CD4-positive, alpha-beta T cell treated with Interleukin-6 at 100 ng/mL for 8 hours (primary cell): ENCODE measurements at regions not wholly inside any gene's neighbourhood (a gene's known extent, or its start where the extent isn't known, plus 50 kb on each side); places are given as distances from the start of the nearest gene placed in this dataset.

ENCODE experiments used
- DNase-seq: peaks from one replicate; pipeline ENCODE4 v3.0.0-alpha.2; 2020; ENCODE audit warnings: mixed read lengths, low spot score

DNA sequence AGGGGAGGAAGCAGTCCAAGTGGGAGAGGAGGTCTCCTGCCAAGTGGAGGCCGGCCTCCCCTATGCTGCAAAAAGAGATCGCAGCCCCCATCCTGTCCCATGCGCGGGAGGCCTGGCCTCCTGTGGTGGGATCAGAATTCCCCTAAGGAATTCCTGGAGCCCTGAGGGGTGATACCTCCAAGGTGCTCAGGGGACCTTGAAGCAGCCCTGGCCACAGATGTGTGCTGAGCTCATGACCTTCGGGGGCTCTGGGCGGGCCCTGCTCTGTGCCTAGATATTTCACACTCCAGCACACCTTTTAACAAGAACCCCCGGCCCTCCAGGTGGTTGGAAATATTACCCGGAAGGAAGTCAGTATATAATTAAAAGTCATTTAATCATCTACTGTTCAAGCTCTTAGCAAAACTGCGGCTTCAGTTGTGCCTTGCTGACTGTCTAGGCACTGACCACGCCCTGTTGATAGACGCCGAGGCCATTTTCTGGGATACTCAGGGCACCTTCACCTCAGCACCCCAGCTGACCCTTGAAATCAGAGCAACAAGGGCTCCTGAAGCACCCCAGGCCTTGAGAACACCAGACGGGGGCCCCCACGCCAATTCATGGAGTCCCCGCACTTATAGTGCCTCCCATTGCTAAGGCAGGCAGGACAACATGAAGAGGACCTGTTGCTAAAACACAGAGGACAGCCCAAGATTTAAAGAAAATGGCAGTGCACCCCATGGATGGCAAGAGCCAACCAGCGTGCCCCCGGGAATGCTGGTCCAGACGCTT lies 119.1 kb downstream of the NDUFA10 start:
- no peak for DNase-seq

DNA sequence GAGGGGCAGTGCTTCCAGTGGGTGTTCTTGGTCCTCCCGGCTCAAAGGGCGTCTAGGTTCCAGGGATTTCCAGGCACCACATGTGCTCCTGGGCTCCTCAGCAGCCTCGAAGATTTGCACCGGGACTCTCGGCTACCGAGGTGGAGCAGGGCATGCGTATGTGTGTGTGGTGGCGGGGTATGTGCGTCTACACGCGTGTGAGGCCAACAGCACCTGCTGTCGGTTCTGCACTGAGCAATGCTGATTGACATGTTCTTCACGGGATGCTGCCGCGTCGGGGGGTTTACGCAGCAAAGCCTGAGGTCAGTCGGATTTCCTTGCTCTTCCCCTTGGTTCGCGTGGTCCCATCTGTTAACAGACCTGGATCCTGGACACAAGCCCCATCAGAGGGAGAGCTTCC lies 119.8 kb downstream of the NDUFA10 start:
- DNase-seq = no peak

DNA sequence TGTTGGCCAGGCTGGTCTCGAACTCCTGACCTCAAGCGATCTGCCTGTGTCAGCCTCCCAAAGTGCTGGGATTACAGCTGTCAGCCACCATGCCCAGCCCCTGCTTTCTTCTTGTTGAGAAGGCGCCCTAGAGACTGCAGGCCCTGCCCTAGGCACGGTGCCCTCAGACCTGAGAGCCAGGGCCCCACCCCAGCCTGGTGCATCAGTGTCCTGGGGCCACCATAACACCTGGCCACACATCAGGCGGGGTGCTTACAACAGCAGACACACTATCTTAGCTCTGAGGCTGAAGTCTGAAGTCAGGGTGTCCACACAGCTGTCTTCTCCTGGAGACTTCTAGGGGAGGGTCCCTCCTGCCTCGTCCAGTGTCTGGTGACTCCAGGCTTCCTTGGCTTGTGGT lies 120.6 kb downstream of the NDUFA10 start:
- no peak for DNase-seq

DNA sequence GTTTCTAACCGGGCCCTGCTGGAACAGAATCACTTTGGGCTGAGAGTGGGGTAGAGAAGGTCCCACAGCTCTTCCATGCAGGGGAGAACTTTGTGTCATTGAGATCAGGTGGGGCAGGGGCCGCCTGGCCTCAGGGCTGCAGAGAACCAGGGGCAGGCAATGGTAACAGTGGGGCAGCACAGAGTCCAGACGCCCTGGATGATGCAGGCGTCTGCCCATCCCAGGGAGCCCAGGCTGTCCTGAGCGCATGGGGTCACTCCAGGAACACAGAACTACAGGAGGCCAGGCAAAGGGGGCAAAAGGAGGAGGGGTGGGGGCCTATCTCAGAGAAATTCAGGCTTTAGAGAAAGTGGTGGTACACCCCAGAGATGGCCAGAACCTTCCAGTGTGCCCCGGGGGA lies 121.3 kb downstream of the NDUFA10 start:
- no peak for DNase-seq

DNA sequence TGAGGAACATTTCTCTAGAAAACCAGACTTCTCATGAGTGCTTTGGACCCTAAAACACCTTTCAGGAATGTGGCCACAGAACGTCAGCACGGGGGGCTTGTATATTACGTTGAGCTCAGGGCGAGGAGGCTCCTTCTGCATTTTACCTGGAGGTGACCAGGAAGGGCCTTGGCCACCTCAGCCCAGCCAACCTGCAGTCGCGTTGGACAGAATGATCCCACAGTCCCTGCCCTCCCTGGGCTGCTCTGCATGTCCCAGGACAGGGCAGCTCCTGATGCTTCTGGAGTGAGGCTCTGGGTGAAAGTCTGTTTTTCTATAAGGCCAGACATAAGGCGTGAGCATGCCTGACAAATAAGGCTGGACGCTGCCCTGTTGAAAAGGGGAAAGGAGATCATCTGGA lies 121.9 kb downstream of the NDUFA10 start:
- DNase-seq = no peak

DNA sequence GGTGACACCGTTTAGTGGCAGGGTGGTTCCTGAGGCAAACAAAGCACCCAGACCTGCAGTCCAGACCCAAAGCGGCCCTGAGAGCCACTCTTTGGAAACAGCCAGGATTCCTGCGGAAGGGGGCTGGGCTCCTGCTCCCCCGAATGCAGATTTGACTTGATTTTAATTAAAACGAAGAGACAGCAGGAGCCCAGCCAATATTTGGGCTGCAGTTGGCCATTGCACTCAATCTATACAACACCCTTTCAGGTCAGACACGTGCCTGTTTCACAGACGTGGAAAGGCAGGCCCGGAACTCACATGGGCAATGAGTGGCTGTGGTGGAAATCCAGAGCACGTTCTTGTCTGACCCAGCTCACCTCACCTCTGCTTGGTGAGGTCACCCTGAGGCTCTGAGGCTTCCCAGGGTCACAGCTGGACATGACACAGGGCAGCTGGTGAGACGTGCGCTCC lies 122.4 kb downstream of the NDUFA10 start:
- no peak for DNase-seq

DNA sequence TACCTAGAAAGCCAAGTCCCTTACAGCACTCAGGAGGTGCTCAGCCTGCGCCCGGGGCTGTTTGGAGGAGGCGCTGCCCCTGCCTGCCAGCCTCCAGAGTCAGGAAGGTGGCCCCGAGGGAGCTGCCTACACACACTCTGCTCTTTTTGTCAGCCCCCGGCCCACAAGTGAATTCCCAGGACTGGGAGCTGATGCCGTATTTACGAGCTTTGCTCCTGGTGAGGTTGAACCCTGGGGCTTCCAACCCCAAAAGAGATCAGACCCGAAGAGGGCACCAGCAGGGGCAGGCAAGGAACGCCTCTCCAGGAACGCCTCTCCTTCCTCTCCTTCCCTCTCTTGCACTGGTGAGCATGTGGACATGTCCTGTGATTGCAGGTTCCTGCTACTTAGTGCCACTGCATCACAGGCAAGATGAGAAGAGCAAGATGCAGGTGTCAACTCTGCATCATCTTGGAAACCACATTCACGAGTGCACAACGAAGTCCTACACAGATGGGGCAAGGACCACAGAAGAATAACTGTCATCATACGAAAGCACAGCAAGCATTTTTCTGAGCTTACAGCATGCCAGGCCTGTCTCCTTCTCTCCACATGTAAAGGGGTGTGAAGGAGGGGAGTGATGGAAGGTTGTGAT lies 126.7 kb downstream of the NDUFA10 start:
- DNase-seq = no peak

DNA sequence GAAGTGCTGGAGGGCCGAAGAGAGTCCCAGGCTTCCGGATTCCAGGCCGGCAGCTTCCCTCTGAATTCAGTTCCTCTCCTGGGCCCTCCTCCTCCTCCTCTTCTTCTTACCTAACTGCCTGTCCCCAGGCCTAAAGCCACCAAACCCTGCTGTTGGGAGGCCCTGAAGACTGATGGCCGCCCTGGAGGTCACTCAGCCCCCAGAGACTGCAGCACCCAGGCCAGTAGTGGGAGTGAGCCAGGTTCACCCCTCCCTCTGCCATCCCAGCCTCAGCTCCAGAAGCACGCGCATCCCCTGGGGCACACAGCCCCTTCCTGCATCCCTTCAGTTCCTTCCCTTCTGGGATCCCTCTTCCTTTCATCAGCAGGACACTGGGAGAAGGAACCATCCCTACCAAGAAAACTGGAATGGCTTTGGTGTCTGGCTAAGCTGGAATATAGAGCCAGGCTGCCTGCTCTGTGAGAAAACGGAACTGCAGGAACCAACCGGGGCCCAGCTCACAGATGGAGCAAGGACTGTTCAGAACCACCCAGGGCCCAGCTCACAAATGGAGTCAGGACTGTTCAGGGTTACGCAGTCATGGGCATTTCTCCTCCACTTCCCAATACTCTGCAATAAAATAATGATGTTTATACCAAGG lies 127.4 kb downstream of the NDUFA10 start:
- DNase-seq = no peak

DNA sequence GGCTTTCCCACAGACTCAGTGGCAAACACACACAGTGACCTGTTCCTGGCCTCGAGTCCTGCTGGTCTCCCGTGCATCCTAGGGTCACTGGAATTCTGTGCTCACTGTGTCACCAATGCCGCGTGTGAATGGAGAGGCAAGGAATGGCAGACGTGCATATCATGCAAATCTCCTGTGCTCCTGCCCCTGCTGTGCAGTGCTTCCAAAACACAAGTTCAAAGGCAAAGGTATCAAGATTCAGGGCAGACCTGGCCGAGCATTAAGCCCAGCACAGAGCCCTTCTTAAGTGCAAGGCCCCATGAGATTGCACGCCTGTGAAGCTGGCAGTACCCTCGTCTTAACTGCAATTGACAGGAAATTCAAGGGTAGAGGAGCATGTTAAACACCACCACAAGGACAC lies 129.1 kb downstream of the NDUFA10 start:
- no peak for DNase-seq

DNA sequence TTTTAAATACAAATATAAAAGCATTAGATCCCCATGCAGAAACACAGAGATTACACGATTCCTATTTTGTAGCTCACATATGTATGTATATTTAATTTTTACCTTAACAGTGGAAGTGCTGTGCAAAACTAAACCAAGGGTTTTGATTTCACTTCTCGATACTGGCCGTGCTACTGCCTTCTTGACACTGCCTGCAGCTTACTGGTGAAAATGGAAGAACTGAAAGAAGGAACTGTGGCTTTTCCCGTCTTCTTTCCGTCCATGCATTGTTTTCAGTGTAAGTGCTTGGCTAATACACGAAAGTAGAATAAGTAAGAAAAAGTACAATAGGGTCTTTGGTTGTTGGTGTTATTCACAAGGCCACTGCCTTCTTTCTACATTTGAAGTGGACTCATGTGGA lies 129.5 kb downstream of the NDUFA10 start:
- DNase-seq = no peak

DNA sequence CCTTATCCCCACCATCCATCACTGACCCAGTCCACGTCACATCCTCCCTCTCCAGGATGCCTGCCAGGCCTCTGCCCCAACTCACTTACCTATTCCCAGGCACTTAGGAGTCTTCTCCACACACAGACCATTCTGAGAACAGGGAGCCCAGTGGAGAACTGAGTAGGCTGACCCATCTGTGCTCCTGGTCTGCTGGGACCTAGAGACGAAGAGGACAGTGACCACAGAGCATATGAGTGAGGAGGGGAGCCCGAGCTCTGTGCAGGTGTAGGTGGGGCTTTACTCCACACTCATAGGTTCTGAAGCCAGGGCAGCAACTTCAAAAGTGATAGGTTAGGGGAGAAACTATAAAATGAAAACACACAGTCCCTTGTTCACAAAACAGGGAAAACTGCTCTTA lies 130.0 kb downstream of the NDUFA10 start:
- DNase-seq = no peak

DNA sequence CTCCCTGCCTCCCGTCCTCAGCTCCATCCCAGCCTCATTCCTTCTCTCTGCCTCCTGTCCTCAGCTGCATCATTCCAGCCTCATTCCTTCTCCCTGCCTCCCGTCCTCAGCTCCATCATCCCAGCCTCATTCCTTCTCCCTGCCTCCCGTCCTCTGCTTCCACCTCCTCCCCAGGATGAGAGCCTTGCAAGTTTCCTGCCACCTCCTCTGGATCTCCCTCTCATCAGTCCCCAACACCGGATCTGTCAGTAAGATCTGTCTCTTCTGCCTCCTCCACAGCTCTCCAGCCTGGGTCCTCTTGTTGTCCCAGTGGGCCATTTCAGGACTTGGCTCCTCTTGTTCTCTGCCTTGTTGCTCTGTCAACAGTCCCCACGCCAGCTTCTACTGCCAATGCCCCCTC lies 130.9 kb downstream of the NDUFA10 start:
- DNase-seq = no peak

DNA sequence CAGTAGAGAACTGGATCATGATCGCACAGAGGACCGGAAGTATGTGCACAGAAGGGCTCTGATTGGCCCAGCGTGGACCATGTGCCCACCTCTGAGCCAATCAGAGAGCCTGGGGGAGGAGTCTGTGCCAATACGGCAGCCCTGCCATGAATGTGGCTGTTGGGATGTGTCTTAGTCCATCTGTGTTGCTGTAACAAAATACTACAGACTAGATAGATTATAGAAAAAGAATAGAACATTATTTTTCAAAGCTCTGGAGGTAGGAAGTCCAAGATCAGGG lies 132.0 kb downstream of the NDUFA10 start:
- no peak for DNase-seq

DNA sequence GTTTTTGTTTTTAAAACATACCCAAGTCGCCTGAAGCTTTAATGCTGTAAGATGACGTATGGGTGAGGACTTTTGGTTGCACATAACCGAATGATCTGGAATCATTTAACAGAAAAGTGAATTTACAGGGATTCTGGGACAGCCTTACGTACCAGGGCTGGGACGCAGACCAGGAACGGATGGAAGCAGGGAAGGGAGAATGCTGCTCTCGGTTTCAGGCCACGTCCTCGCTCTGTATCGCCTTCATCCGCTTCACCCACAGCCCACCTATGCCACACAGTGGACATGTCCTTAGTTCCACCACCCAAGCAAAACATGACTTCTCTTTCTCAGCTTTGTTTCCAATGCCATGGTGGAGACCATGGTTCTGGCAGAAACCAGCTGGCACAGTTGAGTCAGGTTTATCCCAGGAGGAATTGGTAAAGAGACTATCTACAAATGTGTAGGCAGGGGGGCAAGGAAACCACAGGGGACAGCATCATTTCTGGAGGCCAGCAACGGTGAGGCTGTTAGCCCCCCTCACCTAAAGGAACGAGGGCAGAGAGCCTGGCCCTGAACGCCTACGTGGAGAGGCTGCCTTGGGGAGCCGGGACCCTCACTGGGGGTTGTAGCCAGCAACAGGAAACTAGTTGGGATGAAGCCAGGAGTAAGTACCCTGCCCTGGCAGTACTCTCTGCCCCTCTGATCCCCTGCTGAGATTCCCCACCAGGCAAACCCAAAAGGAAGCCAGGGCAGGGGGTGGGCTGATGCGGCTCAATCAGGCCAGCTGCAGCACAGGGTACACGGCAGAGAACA lies 132.5 kb downstream of the NDUFA10 start:
- DNase-seq = no peak

DNA sequence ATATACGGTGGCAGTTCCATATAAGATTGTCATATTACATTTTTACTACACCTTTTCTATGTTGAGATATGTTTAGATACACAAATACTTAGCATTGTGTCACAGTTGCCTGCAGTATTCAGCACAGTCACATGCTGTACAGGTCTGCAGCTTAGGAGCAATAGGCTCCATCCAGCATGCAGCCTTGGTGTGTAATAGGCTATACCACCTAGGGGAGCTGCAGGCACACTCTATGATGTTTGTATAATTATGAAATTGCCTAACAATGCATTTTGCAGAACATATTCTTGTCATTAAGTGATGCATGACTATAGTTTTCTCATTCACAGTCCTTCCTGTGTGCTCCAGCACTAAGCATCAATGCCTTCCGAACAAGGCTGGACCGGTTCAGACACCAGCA lies 133.4 kb downstream of the NDUFA10 start:
- no peak for DNase-seq

DNA sequence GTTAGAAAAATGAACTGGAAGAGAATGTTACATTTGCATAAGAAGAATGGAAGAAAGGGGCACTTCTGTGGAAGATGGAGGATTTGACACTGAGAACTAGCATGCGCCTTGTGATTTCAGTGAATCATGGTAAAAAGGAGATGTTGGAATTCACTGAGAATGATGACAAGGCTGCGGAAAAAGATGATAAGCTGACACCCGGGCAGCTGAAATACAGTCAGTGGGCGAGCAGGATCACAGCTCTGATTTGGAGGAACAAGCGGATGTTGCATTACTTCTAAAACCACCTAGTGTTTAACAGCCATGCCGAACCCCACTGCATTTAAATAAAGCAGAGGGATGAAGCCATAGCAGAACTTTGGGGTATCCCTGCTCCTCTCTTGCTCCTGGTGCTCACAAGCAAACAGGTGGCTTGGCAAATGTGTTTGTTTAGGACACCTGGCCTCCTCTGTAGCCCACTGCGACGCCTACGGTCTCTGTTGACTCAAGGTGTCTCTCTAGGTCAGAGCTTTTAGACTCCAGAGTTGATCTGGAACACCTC lies 134.9 kb downstream of the NDUFA10 start:
- DNase-seq = no peak

DNA sequence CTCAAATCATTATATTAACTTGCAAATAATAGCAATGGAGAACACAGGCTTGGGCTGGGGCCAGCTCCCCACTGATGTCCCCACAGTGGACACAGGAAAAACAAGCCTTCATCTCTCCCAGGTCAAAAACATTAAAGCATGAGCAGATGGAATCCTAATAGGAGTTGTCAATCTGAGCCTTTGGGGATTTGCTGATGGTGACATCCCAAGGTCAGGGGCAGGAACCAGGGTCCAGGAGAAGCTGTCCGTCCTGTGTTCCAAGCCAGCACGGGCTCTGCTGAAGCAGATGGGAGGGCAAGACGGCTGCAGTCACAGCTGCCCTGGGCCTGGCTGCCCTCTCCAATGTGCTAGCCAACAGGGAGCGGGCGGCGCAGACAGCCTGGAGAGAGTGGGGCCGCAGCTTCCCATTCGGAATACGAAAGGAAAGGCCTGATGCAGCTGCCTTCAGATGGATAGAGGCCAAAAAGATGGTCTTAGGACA lies 135.5 kb downstream of the NDUFA10 start:
- no peak for DNase-seq

DNA sequence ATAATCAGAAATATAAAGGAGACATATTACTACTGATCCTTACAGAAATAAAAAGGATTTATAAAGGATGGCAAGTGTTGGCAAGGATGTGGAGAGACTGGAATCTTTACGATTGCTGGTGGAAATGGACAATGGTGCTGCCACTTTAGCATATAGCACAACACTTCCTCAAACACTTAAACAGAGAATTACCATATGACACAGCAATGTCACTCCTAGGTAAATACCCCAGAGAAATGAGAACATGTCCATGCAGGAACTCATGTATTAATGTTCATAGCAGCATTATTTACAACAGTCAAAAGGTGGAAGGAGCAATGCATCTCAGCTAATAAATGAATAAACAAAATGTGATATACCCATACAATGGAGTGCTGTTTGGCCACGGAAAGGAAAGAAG lies 137.5 kb downstream of the NDUFA10 start:
- DNase-seq = no peak

DNA sequence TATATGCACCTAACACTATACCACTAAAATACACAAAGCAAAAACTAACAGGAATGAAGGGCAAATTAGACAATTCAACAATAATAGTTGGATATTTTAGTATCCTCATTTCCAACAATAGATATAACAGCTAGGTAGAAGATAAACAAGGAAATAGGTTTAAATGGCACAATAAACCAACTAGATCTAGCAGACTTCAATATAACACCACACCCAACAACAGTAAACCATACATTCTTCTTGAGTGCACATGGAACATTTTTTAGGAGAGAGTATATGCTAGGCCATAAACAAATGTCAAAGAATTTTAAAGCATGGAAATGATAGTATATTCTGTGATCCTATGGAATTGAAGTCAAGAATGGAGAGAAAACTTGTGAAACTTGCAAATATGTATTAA lies 138.4 kb downstream of the NDUFA10 start:
- no peak for DNase-seq

DNA sequence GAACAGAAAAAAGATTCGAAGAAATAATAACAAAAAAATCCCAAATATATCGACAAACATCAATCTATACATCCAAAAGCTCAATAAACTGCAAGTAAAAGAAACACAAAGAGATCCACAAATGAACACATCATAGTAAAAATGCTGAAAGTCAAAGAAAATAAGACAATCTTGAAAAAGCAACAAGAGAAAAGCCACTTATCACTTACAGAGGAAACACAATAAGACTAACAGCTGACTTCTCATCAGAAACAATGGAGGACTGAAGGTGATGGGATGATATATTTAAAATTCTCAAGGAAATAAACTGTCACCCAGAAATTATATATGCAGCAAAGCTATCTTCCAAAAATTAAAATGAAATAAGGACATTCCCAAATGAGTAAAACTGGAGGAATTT lies 140.3 kb downstream of the NDUFA10 start:
- no peak for DNase-seq

DNA sequence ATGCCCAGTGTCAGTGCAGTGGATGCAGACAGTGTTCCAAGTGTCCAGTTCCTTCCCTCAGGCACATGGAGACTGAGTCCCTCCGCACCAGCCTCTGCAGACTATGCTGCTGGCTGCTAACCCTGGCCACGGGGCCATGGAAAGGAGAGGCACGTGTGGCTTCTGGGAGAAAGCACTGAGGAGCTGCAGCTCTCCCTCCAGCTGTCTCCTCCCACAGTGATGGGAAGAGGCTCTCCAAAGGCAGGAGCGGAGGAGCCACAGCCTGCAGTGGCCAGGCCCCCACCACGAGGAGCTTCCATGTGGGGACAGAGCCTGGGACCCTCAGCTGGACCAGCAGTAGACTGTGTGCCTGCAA lies 141.1 kb downstream of the NDUFA10 start:
- no peak for DNase-seq

DNA sequence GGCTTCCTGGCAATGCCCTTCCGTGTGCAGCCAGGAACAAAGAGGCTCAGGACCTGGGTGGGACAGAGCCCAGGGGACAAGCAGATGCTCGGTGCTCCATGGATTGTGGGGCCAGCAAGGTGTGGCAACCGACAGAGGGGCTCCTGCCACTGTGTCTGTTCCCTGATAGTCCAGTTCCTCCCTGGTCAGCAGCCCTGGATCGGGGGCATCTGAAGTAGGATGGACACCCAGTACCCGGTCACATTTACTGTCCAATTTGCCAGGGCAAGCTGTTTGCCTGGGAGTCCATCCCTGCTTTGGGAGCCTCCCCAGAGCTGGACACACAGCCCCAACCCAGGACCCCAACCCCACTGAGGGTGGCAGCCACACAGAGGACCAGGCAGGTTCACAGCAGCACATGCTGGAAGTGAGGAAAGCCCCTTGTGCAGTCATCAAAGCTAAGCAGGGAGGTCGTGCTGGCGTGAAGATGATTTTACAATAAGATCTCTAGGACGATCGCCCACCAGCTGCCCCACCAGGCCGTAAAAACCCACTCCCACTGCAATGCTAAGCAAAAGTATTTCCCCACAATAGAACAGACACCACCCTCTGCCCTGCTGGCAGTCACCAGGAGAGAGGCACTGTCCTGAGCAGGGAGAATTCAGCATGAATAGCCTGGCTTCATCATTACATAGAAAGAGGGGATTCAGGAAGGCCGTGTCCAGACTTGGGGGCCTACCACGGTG lies 141.7 kb downstream of the NDUFA10 start:
- DNase-seq = no peak
